ENCODE measurements at regions not wholly inside any gene's neighbourhood (a gene's known extent, or its start where the extent isn't known, plus 50 kb on each side); places are given as distances from the start of the nearest gene placed in this dataset.
A peak's percentile ranks its signal among the peaks of the same experiment; 100 is the strongest.

GRCh38 chr11:42390116-42390515, 921.7 kb upstream of the API5 start:
- DNase-seq (ENCODE audit: low read depth) (no peak), FAIRE-seq (no peak)
- H3K27ac Mint-ChIP-seq (ENCODE audit: unreplicated experiment), result no peak overlapping the region
- H3K79me2 ChIP-seq (ENCODE audit: insufficient read depth, low read length), result no peaks in the 10 kb centered on the region
- no peak overlapping the region for H2AFZ ChIP-seq (ENCODE audit: low read depth, low read length)
- no peaks in the 10 kb centered on the region for H3K9me3 ChIP-seq (ENCODE audit: insufficient read depth, low read depth, low read length)
- H3K9me3 Mint-ChIP-seq (ENCODE audit: unreplicated experiment), result peaks cover 3% of the 10 kb centered on the region
- H3K27me3 Mint-ChIP-seq (ENCODE audit: low read depth, unreplicated experiment), result no peaks in the 10 kb centered on the region
- H3K4me1 Mint-ChIP-seq (ENCODE audit: low read depth, unreplicated experiment), result no peaks in the 10 kb centered on the region
- no peaks in the 10 kb centered on the region for H3K27me3 ChIP-seq (ENCODE audit: insufficient read depth, low read length)
- no peaks in the 10 kb centered on the region for H3K4me1 ChIP-seq (ENCODE audit: insufficient read depth, low read length)
- peaks cover 1% of the 10 kb centered on the region for H3K36me3 Mint-ChIP-seq (ENCODE audit: low read depth, unreplicated experiment)
- TF ChIP-seq CTCF (IDR thresholded peaks at IDR 0.05; ENCODE audit: insufficient read depth, low read depth, low read length) (no peak), EZH2 (IDR thresholded peaks at IDR 0.05; ENCODE audit: insufficient read depth, low read length) (no peak)
- H3K9ac ChIP-seq (ENCODE audit: low read length), result no peak overlapping the region
- no peak overlapping the region for H3K27ac ChIP-seq (ENCODE audit: low read depth, low read length)
- H3K4me3 Mint-ChIP-seq (ENCODE audit: unreplicated experiment), result no peak overlapping the region
- no peak overlapping the region for H3K4me3 ChIP-seq (ENCODE audit: insufficient read depth, low read depth, low read length)
- H4K20me1 ChIP-seq (ENCODE audit: insufficient read depth, low read length), result no peaks in the 10 kb centered on the region
- no peaks in the 10 kb centered on the region for H3K36me3 ChIP-seq (ENCODE audit: insufficient read depth, low read length)
- H3K4me2 ChIP-seq (ENCODE audit: low read length), result no peak overlapping the region

- Histone ChIP-seq H3K4me1 (ENCODE audit: insufficient read depth, low read length) (no peaks in the 10 kb centered on the region), H3K9me3 (ENCODE audit: insufficient read depth, low read depth, low read length) (no peaks in the 10 kb centered on the region), H3K27ac (ENCODE audit: low read depth, low read length) (no peak overlapping the region), H3K4me3 (ENCODE audit: insufficient read depth, low read depth, low read length) (no peak overlapping the region), H2AFZ (ENCODE audit: low read depth, low read length) (no peak overlapping the region), H3K4me2 (ENCODE audit: low read length) (no peak overlapping the region), H3K9ac (ENCODE audit: low read length) (no peak overlapping the region), H3K27me3 (ENCODE audit: insufficient read depth, low read length) (no peaks in the 10 kb centered on the region), H4K20me1 (ENCODE audit: insufficient read depth, low read length) (no peaks in the 10 kb centered on the region), H3K36me3 (ENCODE audit: insufficient read depth, low read length) (no peaks in the 10 kb centered on the region), H3K79me2 (ENCODE audit: insufficient read depth, low read length) (no peaks in the 10 kb centered on the region)
- Mint-ChIP-seq H3K27ac (ENCODE audit: unreplicated experiment) (no peak overlapping the region), H3K4me1 (ENCODE audit: low read depth, unreplicated experiment) (no peaks in the 10 kb centered on the region), H3K36me3 (ENCODE audit: low read depth, unreplicated experiment) (no peaks in the 10 kb centered on the region), H3K4me3 (ENCODE audit: unreplicated experiment) (no peak overlapping the region), H3K9me3 (ENCODE audit: unreplicated experiment) (peaks cover 11% of the 10 kb centered on the region), H3K27me3 (ENCODE audit: low read depth, unreplicated experiment) (no peaks in the 10 kb centered on the region)
- TF ChIP-seq EZH2 (IDR thresholded peaks at IDR 0.05; ENCODE audit: insufficient read depth, low read length), result no peak
- no peak for TF ChIP-seq CTCF (IDR thresholded peaks at IDR 0.05; ENCODE audit: insufficient read depth, low read depth, low read length)
- FAIRE-seq (no peak), DNase-seq (ENCODE audit: low read depth) (no peak)
Observed at GRCh38 chr11:42397483-42397882, 914.3 kb upstream of the API5 start.

GRCh38 chr11:42407341-42407740, 904.5 kb upstream of the API5 start:
- H3K36me3 Mint-ChIP-seq (ENCODE audit: low read depth, unreplicated experiment), result no peaks in the 10 kb centered on the region

More at GRCh38 chr11:42407341-42407740, 904.5 kb upstream of the API5 start:
- H3K9me3 Mint-ChIP-seq (ENCODE audit: unreplicated experiment), result no peaks in the 10 kb centered on the region
- no peak for DNase-seq (ENCODE audit: low read depth)
- no peak for TF ChIP-seq EZH2 (IDR thresholded peaks at IDR 0.05; ENCODE audit: insufficient read depth, low read length)
- peak; percentile 4 for TF ChIP-seq CTCF (IDR thresholded peaks at IDR 0.05; ENCODE audit: insufficient read depth, low read depth, low read length)
- Histone ChIP-seq H3K27ac (ENCODE audit: low read depth, low read length) (no peak overlapping the region), H3K4me1 (ENCODE audit: insufficient read depth, low read length) (no peaks in the 10 kb centered on the region), H3K4me3 (ENCODE audit: insufficient read depth, low read depth, low read length) (no peak overlapping the region), H3K9ac (ENCODE audit: low read length) (no peak overlapping the region), H3K4me2 (ENCODE audit: low read length) (no peak overlapping the region), H3K79me2 (ENCODE audit: insufficient read depth, low read length) (no peaks in the 10 kb centered on the region), H4K20me1 (ENCODE audit: insufficient read depth, low read length) (no peaks in the 10 kb centered on the region), H3K27me3 (ENCODE audit: insufficient read depth, low read length) (no peaks in the 10 kb centered on the region), H2AFZ (ENCODE audit: low read depth, low read length) (no peak overlapping the region), H3K36me3 (ENCODE audit: insufficient read depth, low read length) (no peaks in the 10 kb centered on the region), H3K9me3 (ENCODE audit: insufficient read depth, low read depth, low read length) (no peaks in the 10 kb centered on the region)
- H3K4me1 Mint-ChIP-seq (ENCODE audit: low read depth, unreplicated experiment), result peaks cover 8% of the 10 kb centered on the region
- no peaks in the 10 kb centered on the region for H3K27me3 Mint-ChIP-seq (ENCODE audit: low read depth, unreplicated experiment)
- H3K27ac Mint-ChIP-seq (ENCODE audit: unreplicated experiment), result no peak overlapping the region
- no peak for FAIRE-seq
- H3K4me3 Mint-ChIP-seq (ENCODE audit: unreplicated experiment), result no peak overlapping the region
